Activated T-cell treated with anti-CD3 and anti-CD28 coated beads, Interleukin-2, amount 50 U/mL, for 72 hours (primary cell): ENCODE measurements at regions not wholly inside any gene's neighbourhood (a gene's known extent, or its start where the extent isn't known, plus 50 kb on each side); places are given as distances from the start of the nearest gene placed in this dataset.

Experiments used
- ATAC-seq, 2 donors: fragments of 150-1000 bp; cut with Tn5 transposase; replicated peaks in 1 of 2; 2 replicates each; pipeline ENCODE4 v1.10.0; 2021; ENCODE audit warnings: moderate library complexity in 2 of 2, mild to moderate bottlenecking in 1 of 2
- DNase-seq, 2 donors: peaks; one replicate each; pipeline ENCODE4 v3.0.0; 2021 to 2022; ENCODE audit warnings: mixed read lengths in 1 of 2
- H3K27ac Mint-ChIP-seq: one replicate; pipeline ENCODE4 v1.8.0; 2022; ENCODE audit warnings: mild to moderate bottlenecking, moderate library complexity, mixed read lengths
- H3K27me3 Mint-ChIP-seq: one replicate; pipeline ENCODE4 v1.8.0; 2022; ENCODE audit warnings: low read depth, mixed read lengths
- H3K36me3 Mint-ChIP-seq, 2 donors: one replicate each; pipeline ENCODE4 v1.8.0; 2022; ENCODE audit warnings: mixed read lengths in 2 of 2, mild to moderate bottlenecking in 1 of 2; ENCODE audit not compliant: insufficient read depth in 2 of 2
- H3K4me1 Mint-ChIP-seq: one replicate; pipeline ENCODE4 v1.8.0; 2022; ENCODE audit warnings: low read depth, mixed read lengths
- H3K4me3 Mint-ChIP-seq, 2 donors: one replicate each; pipeline ENCODE4 v1.8.0; 2022; ENCODE audit warnings: mild to moderate bottlenecking in 2 of 2, mixed read lengths in 2 of 2, moderate library complexity in 2 of 2
- H3K9me3 Mint-ChIP-seq, 2 donors: one replicate each; pipeline ENCODE4 v1.8.0; 2022; ENCODE audit warnings: mixed read lengths in 2 of 2

DNA sequence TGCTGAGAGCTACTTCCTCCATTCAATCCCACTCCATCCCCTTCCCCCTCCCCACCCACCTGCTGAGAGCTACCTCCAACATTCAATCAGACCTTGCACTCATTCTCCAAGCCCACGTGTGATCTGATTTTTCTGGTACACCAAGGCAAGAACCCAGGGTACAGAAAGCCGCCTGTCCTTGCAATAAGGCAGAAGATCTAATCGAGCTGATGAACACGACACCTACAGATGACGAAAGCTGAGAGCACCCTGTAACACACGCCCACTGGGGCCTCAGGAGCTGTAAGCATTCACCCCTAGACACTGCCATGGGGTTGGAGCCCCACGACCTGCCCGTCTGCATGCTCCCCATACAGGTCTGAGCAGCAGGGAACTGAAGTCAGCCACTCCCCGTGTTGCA lies 58.3 kb downstream of the TRIML1 start:
- peaks cover 4 to 9% of the 10 kb centered on the region in 2 donors for H3K9me3 Mint-ChIP-seq
- DNase-seq (no peak), ATAC-seq (no peak)
- no peak overlapping the region for H3K27ac Mint-ChIP-seq
- no peaks in the 10 kb centered on the region for H3K4me1 Mint-ChIP-seq
- H3K27me3 Mint-ChIP-seq: no peaks in the 10 kb centered on the region
- no peak overlapping the region for H3K4me3 Mint-ChIP-seq
- no peaks in the 10 kb centered on the region for H3K36me3 Mint-ChIP-seq

DNA sequence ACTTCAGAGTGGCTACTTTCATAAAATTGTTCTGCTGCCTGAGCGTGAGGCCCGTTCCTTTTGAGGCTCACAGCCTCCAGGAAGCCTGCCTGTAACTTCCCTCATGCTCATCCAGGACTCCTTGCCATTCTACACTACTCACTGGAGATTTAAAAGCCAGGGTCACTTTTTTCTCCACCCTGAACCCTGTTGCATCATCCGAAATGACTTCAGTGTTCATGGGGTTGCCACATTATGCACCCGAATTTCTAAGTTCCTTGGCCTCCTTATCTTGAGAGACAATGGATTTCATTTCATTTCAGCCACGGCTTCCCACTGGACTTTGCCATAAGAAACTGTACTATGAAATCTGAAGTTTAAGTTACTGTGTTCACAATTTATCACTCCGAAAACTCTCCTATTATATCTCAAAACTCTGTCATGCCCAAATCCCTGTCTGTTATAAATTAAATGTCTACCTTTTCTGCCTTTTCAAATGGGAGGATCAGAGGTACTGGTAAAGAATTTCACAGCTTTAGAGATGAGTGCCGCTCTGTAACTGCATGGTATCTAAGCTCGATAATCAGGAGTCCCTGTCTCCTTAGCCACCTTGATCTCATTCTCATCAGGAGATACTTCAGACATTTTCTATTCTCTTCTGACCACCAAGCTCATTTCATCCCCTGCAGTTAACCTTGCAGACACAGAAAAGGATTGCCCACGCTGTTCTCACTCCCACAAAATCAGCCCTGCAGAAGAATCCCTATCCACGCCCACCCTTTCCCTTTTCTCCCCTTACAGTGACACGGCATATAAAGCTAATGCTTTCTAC lies 59.9 kb downstream of the TRIML1 start:
- Mint-ChIP-seq H3K36me3 (no peaks in the 10 kb centered on the region), H3K27ac (no peak overlapping the region), H3K9me3 (peaks cover 2 to 11% of the 10 kb centered on the region in 2 donors), H3K27me3 (no peaks in the 10 kb centered on the region), H3K4me3 (no peak overlapping the region), H3K4me1 (no peaks in the 10 kb centered on the region)
- ATAC-seq (no peak), DNase-seq (no peak)

DNA sequence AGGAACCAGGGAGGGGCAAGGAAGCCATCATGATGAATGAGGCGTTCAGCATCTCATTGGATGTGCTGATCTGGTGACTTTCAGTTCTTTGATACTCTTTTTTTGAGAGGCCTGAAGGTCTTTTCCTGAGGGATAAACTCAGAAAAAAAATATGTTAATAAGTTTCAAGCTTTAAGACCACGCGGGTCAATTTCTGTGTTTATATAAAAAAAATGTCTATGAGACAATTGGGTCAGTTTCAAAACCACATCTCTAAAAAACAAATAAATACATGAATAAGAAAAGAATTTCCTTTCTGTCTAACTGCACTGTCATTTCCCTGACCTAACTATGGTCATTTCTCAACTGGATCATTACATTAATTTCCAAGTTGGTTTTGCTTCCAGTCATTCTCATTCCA lies 62.6 kb downstream of the TRIML1 start:
- H3K9me3 Mint-ChIP-seq: peaks cover 6 to 11% of the 10 kb centered on the region in 2 donors
- H3K36me3 Mint-ChIP-seq: peaks cover 2% of the 10 kb centered on the region in 2 donors
- no peak overlapping the region for H3K4me3 Mint-ChIP-seq
- ATAC-seq: no peak
- H3K27me3 Mint-ChIP-seq: no peaks in the 10 kb centered on the region
- H3K4me1 Mint-ChIP-seq: no peaks in the 10 kb centered on the region
- no peak overlapping the region for H3K27ac Mint-ChIP-seq
- no peak for DNase-seq

GRCh38 chr4:188206783-188207182 lies 67.5 kb downstream of the TRIML1 start:
- DNase-seq: no peak
- no peak overlapping the region for H3K4me3 Mint-ChIP-seq
- H3K27ac Mint-ChIP-seq: no peak overlapping the region
- no peaks in the 10 kb centered on the region for H3K27me3 Mint-ChIP-seq
- peaks cover 2 to 8% of the 10 kb centered on the region in 2 donors for H3K36me3 Mint-ChIP-seq
- ATAC-seq: no peak
- no peaks in the 10 kb centered on the region for H3K4me1 Mint-ChIP-seq
- H3K9me3 Mint-ChIP-seq: peaks cover 6 to 10% of the 10 kb centered on the region in 2 donors

GRCh38 chr4:188214861-188215260 lies 75.6 kb downstream of the TRIML1 start:
- no peak for ATAC-seq
- H3K9me3 Mint-ChIP-seq: peaks cover 0 to 16% of the 10 kb centered on the region in 2 donors
- no peaks in the 10 kb centered on the region for H3K4me1 Mint-ChIP-seq
- DNase-seq: no peak
- peaks cover 3 to 6% of the 10 kb centered on the region in 2 donors for H3K36me3 Mint-ChIP-seq
- H3K27ac Mint-ChIP-seq: no peak overlapping the region
- H3K27me3 Mint-ChIP-seq: no peaks in the 10 kb centered on the region
- no peak overlapping the region for H3K4me3 Mint-ChIP-seq

GRCh38 chr4:188218392-188218791 lies 79.2 kb downstream of the TRIML1 start:
- Mint-ChIP-seq H3K4me3 (no peak overlapping the region), H3K27ac (no peak overlapping the region), H3K27me3 (no peaks in the 10 kb centered on the region), H3K9me3 (peaks cover 0 to 10% of the 10 kb centered on the region in 2 donors), H3K4me1 (no peaks in the 10 kb centered on the region), H3K36me3 (peaks cover 3% of the 10 kb centered on the region in 2 donors)
- DNase-seq (no peak), ATAC-seq (no peak)

GRCh38 chr4:188220006-188220405 lies 80.8 kb downstream of the TRIML1 start:
- H3K27ac Mint-ChIP-seq: no peak overlapping the region
- peaks cover 0 to 1% of the 10 kb centered on the region in 2 donors for H3K9me3 Mint-ChIP-seq
- peaks cover 3% of the 10 kb centered on the region in 2 donors for H3K36me3 Mint-ChIP-seq
- no peak overlapping the region for H3K4me3 Mint-ChIP-seq
- H3K27me3 Mint-ChIP-seq: no peaks in the 10 kb centered on the region
- ATAC-seq: no peak
- DNase-seq: no peak
- H3K4me1 Mint-ChIP-seq: no peaks in the 10 kb centered on the region

- H3K36me3 Mint-ChIP-seq: peaks cover 3 to 6% of the 10 kb centered on the region in 2 donors
- no peak for ATAC-seq
- H3K4me1 Mint-ChIP-seq: no peaks in the 10 kb centered on the region
- peaks cover 0 to 1% of the 10 kb centered on the region in 2 donors for H3K9me3 Mint-ChIP-seq
- H3K4me3 Mint-ChIP-seq: no peak overlapping the region
- H3K27me3 Mint-ChIP-seq: no peaks in the 10 kb centered on the region
- no peak for DNase-seq
- H3K27ac Mint-ChIP-seq: no peak overlapping the region
These were observed 81.8 kb downstream of the TRIML1 start for GRCh38 chr4:188221090-188221489.

DNA sequence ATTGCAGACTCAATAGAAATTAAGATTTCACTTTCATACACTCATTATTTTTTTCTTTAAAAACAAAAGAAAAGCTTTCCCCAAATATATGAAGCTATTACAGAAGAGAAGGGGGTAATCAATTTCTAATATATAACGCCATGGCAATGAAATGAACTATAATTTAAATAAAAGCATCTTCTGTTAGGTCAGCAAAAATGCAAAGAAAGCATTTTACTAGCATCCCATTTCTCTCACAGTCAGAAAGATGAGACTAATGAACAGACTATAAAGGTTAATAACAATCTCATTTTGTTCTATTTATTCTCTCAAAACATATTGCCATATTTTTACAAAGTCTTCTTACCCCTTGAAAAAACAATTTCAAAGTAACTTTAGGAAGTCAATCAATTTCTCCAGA lies 89.0 kb downstream of the TRIML1 start:
- H3K9me3 Mint-ChIP-seq: peaks cover 0 to 4% of the 10 kb centered on the region in 2 donors
- DNase-seq: no peak
- no peak for ATAC-seq
- no peaks in the 10 kb centered on the region for H3K4me1 Mint-ChIP-seq
- H3K36me3 Mint-ChIP-seq: peaks cover 0 to 4% of the 10 kb centered on the region in 2 donors
- H3K27me3 Mint-ChIP-seq: no peaks in the 10 kb centered on the region
- no peak overlapping the region for H3K4me3 Mint-ChIP-seq
- H3K27ac Mint-ChIP-seq: no peak overlapping the region

DNA sequence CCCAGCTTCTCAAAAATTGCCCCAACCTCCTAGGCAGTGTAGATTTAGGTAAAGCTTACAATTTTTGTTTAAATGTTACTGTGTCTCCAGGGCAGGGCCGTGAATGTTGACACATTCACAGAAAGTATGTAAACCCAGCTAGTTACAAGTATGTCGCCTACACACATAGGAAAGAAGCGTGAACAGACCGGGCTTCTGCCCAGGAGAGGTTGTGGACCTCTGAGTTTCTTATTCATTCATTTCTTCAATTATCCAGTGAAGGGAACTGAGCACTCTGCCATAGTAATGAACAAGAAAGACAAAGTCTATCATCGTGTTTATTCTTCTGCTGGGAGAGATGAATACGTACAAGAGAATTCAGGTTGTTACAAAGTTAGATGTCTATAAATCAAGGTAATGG lies 93.2 kb downstream of the TRIML1 start:
- Mint-ChIP-seq H3K36me3 (no peaks in the 10 kb centered on the region), H3K9me3 (peaks cover 0 to 2% of the 10 kb centered on the region in 2 donors), H3K4me1 (no peaks in the 10 kb centered on the region), H3K27me3 (no peaks in the 10 kb centered on the region), H3K4me3 (no peak overlapping the region), H3K27ac (no peak overlapping the region)
- ATAC-seq (no peak), DNase-seq (no peak)

- no peak for DNase-seq
- H3K9me3 Mint-ChIP-seq: peaks cover 4 to 5% of the 10 kb centered on the region in 2 donors
- no peak overlapping the region for H3K4me3 Mint-ChIP-seq
- no peaks in the 10 kb centered on the region for H3K27me3 Mint-ChIP-seq
- no peaks in the 10 kb centered on the region for H3K4me1 Mint-ChIP-seq
- ATAC-seq: no peak
- H3K27ac Mint-ChIP-seq: no peak overlapping the region
- H3K36me3 Mint-ChIP-seq: peaks cover 0 to 2% of the 10 kb centered on the region in 2 donors
These were observed 102.8 kb downstream of the TRIML1 start for GRCh38 chr4:188242041-188242440.

DNA sequence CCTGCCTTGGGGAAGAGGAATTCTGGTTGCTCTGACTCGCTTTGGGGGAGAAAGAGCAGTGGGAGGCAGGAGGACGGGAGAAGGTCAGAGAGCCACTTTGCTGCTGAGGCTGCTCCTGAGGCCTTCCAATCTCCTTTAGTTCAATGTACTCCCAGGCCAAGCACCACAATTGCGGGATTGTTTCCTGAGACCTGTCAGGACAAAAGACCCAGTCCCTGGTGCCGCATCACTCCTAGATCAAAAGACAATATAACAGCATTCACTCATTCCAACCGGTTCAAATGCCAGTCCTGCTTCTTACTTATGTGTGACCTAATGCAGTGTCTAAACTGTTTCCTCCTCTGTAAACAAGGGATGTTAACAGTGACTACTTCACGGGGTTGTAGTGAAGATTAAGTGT lies 106.4 kb downstream of the TRIML1 start:
- H3K27me3 Mint-ChIP-seq: no peaks in the 10 kb centered on the region
- H3K4me1 Mint-ChIP-seq: no peaks in the 10 kb centered on the region
- ATAC-seq (no peak), DNase-seq (no peak)
- peaks cover 5% of the 10 kb centered on the region in 2 donors for H3K9me3 Mint-ChIP-seq
- H3K27ac Mint-ChIP-seq: no peak overlapping the region
- peaks cover 0 to 2% of the 10 kb centered on the region in 2 donors for H3K36me3 Mint-ChIP-seq
- no peak overlapping the region for H3K4me3 Mint-ChIP-seq

GRCh38 chr4:188246488-188246887 lies 107.2 kb downstream of the TRIML1 start:
- ATAC-seq (no peak), DNase-seq (no peak)
- Mint-ChIP-seq H3K4me3 (no peak overlapping the region), H3K27me3 (no peaks in the 10 kb centered on the region), H3K36me3 (peaks cover 0 to 2% of the 10 kb centered on the region in 2 donors), H3K27ac (no peak overlapping the region), H3K4me1 (no peaks in the 10 kb centered on the region), H3K9me3 (peaks cover 5 to 8% of the 10 kb centered on the region in 2 donors)

DNA sequence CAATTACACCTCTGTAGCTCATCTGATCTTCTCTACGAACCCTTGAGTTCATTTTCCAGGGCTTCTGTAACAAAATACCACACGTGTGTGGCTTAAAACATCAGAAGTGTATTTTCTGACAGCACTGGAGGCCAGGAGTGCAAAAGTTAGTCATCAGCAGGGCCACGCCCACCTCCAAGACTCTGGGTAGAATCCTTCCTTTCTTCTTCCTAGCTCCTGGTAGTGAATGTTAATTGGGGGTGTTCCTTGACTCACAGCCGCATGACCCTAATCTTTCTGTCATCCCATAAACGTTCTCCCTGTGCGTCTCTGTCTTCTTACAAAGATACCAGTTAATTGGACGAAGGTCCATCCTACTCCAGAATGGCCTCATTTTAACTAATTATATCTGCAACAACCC lies 115.0 kb downstream of the TRIML1 start:
- H3K4me3 Mint-ChIP-seq: no peak overlapping the region
- no peaks in the 10 kb centered on the region for H3K27me3 Mint-ChIP-seq

More for the DNA sequence above, 115.0 kb downstream of the TRIML1 start:
- ATAC-seq (no peak), DNase-seq (no peak)
- Mint-ChIP-seq H3K27ac (no peak overlapping the region), H3K9me3 (peaks cover 3 to 5% of the 10 kb centered on the region in 2 donors), H3K36me3 (peaks cover 0 to 3% of the 10 kb centered on the region in 2 donors), H3K4me1 (no peaks in the 10 kb centered on the region)
